PFSK-1 (cell line): ENCODE measurements at regions not wholly inside any gene's neighbourhood (a gene's known extent, or its start where the extent isn't known, plus 50 kb on each side); places are given as distances from the start of the nearest gene placed in this dataset.

Experiments
- FOXP2 ChIP-seq: optimal IDR thresholded peaks from 2 replicates; pipeline ENCODE3; 2011; ENCODE audit warnings: borderline replicate concordance, control low read depth, inconsistent platforms; ENCODE audit not compliant: insufficient read depth; ENCODE audit errors: extremely low read length, extremely low read depth
- POLR2AphosphoS5 ChIP-seq: IDR thresholded peaks from 2 replicates; pipeline ENCODE4 v1.6.1; 2012; ENCODE audit warnings: low read depth, mild to moderate bottlenecking, control low read depth, low read length, moderate library complexity
- SIN3A ChIP-seq: IDR thresholded peaks from 2 replicates; pipeline ENCODE4 v1.6.1; 2012; ENCODE audit warnings: mild to moderate bottlenecking, low read length, moderate library complexity, borderline replicate concordance; ENCODE audit not compliant: insufficient read depth
- TAF1 ChIP-seq: IDR thresholded peaks from 2 replicates; pipeline ENCODE4 v1.6.1; 2012; ENCODE audit warnings: low read length, control low read depth, borderline replicate concordance; ENCODE audit not compliant: insufficient read depth
- TF ChIP-seq, protein P1 (sequence below), 2 experiments: IDR thresholded peaks; 2 replicates each; pipeline versions ENCODE4 v1.6.1 to v1.8.0; 2011 to 2012; ENCODE audit warnings: low read depth in 2 of 2, low read length in 2 of 2, control low read depth in 1 of 2, inconsistent platforms in 1 of 2, mild to moderate bottlenecking in 1 of 2, moderate library complexity in 1 of 2; ENCODE audit not compliant: insufficient read depth in 1 of 2

DNA sequence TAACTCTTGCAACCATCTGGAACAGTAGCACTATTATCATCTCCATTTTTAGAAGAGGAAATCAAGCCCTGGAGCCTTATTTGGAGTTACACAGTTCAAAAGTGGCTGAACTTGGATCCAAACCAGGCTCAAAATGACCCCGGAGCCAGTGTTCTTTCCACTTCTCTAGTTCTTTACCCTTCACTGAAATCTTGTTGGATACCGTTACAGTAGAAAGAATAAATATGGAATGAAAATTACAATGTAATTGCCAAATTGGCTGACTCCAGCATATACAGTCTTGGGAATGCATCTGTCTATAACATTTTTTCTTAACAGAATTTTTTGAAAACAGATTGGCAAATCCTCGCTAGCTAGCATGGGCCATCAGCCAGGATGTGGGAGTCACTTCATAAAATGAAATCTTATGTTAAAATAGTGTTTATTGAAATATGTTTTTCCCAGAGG, 261.4 kb downstream of the CTH start:
- TF ChIP-seq POLR2AphosphoS5: no peak
- TF ChIP-seq TAF1: no peak

DNA sequence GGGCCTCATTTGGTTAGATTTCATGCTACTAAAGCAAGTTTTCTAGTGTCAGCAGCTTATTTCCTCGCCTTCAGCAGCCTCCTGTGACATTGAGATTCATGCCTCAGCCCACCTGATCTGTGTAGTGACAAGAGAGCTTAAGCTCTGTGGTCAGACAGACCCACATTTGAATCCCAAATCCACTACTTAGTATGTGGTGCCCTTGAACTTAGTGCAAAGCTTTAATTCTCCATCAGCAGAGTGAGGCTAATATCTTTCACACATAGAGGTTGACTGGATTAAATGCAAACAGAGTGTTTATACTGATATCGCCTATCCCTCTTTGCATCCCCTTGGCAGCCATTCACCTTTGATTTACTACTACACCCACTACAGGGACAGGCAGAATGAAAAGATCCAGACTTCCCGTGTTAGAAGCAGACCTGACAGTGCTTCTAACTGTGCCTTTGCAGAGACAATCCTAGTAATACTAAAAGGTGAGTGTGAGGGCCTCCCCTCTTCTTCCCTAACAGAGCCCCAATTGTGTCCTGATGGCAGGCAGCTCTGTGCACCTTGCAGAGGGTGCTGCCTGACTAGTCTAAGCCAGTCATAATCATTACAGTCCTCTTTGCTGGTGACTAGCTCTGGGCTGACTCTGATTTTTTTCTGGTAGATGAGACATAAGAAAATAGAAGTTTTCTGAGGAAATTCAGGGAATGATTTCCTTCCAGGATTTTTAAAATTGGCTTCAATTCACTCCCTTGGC, 264.0 kb downstream of the CTH start:
- TF ChIP-seq FOXP2: no peak
- TF ChIP-seq, protein P1, sequence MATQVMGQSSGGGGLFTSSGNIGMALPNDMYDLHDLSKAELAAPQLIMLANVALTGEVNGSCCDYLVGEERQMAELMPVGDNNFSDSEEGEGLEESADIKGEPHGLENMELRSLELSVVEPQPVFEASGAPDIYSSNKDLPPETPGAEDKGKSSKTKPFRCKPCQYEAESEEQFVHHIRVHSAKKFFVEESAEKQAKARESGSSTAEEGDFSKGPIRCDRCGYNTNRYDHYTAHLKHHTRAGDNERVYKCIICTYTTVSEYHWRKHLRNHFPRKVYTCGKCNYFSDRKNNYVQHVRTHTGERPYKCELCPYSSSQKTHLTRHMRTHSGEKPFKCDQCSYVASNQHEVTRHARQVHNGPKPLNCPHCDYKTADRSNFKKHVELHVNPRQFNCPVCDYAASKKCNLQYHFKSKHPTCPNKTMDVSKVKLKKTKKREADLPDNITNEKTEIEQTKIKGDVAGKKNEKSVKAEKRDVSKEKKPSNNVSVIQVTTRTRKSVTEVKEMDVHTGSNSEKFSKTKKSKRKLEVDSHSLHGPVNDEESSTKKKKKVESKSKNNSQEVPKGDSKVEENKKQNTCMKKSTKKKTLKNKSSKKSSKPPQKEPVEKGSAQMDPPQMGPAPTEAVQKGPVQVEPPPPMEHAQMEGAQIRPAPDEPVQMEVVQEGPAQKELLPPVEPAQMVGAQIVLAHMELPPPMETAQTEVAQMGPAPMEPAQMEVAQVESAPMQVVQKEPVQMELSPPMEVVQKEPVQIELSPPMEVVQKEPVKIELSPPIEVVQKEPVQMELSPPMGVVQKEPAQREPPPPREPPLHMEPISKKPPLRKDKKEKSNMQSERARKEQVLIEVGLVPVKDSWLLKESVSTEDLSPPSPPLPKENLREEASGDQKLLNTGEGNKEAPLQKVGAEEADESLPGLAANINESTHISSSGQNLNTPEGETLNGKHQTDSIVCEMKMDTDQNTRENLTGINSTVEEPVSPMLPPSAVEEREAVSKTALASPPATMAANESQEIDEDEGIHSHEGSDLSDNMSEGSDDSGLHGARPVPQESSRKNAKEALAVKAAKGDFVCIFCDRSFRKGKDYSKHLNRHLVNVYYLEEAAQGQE (IDR thresholded peaks at IDR 0.05; ENCODE audit: insufficient read depth in 1 of 2, low read depth in 2 of 2, low read length in 2 of 2): no peak
- no peak for TF ChIP-seq POLR2AphosphoS5
- no peak for TF ChIP-seq SIN3A
- TF ChIP-seq TAF1: no peak

DNA sequence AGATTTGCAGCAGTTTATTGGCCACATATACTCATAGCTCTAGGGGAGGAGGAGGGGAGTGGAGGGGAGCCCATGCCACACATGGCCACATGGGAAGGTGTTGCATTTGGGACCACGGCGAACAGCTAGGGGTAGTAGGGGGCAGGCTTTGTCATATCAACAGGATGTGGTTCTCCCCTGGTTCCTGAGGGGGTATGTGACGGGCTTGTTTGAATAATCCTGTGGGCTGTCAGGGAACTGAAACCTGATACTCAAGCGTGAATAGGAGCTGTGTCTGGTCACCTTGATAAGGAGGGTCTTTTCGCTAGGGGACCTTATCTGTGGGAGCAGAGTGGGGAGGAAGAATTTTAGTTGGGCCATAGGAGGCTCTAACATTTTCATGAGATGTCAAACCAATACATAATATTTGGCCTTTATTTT, 264.7 kb downstream of the CTH start:
- TF ChIP-seq TAF1 (no peak), POLR2AphosphoS5 (no peak), FOXP2 (no peak), SIN3A (no peak)
- TF ChIP-seq, protein P1 (IDR thresholded peaks at IDR 0.05; ENCODE audit: insufficient read depth in 1 of 2, low read depth in 2 of 2, low read length in 2 of 2): no peak

DNA sequence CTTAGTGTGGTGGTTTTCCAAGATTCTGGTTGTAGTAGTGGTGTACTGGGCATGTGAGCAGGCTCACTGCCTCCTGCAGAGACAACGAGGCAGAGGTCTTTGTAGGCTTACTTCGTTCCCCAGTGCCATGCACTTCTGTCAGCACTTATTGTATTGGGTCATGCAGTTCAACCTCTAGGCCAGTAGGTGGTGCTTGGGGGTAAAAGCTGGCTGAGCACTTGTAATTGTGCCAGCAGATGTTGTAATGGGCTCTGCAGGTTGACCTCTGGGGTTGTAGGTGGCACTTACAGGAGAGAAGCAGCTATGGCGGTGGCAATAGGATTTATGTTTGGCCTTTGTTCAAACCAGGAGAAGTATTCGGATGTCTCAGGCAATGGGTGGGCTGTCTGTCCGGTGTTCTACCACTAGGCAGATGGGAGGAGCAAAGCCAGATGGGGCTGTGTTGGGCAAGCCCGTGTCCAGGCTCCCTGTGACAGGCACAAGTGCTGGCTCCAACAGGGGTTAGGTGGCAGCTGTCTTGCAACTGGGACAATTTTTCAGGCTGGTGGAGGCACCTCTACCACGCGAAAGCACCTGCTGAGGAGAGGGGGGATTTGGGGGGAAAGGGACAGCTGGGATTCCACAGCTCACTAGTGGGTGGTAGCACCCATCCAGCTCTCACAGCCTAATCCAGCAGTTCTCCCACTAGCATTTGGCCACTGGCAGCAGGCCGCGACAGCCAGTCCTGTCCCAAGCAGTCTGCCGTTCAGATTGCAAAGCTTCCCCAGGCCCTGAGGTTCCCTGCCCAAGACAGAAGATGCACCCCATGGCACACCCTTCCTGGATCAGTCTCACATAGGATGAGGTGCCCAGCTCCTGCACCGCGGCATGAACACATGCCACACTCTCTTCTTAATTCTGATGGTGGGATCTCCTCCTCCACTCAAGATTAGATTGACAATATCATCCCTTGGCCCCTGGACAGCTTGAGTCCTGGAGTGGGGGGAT, 274.5 kb downstream of the CTH start:
- TF ChIP-seq TAF1: no peak
- TF ChIP-seq FOXP2: no peak
- no peak for TF ChIP-seq POLR2AphosphoS5
- TF ChIP-seq SIN3A: no peak
- TF ChIP-seq, protein P1 (IDR thresholded peaks at IDR 0.05; ENCODE audit: insufficient read depth in 1 of 2, low read depth in 2 of 2, low read length in 2 of 2): no peak

DNA sequence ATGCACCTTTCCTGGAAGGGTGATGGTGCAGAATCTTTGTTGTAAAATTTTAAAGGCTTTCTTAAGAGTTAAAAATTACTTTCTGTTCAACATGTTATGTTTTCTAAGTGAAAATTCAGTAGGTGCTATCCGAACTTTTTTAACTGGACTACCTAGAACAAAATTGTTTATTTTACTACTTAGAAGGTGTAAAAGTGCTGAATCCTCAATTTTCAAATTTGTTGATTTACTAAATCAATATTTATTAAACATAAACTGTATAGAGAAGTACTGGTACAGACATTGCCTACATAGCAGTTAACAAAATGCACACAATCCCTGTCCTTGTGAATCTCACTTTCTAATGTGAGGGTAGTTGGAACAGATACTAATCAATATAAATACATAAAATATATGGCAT, 277.5 kb downstream of the CTH start:
- no peak for TF ChIP-seq TAF1
